CD8-positive, alpha-beta memory T cell (primary cell): ENCODE measurements at regions not wholly inside any gene's neighbourhood (a gene's known extent, or its start where the extent isn't known, plus 50 kb on each side); places are given as distances from the start of the nearest gene placed in this dataset.
A peak's percentile ranks its signal among the peaks of the same experiment; 100 is the strongest.

ENCODE experiments used
- CTCF ChIA-PET: fragments of 350-600 bp; sonication (Branson Sonifier 250); formaldehyde crosslinking; loops from one replicate; lab custom pipeline; 2021; ENCODE audit warnings: antibody characterized with exemption; lab: Charles Lee
- POLR2A ChIA-PET: fragments of 350-600 bp; sonication (Branson Sonifier 250); formaldehyde crosslinking; loops from one replicate; lab custom pipeline; 2021; ENCODE audit warnings: antibody characterized with exemption; lab: Charles Lee
- DNase-seq, 5 donors: peaks; one replicate each; pipeline versions ENCODE4 v3.0.0 to v3.0.0-alpha.2; 2020 to 2022; ENCODE audit warnings: mixed read lengths in 1 of 5
- H3K27ac ChIP-seq: one replicate; pipeline ENCODE4 v1.7.0; 2013; ENCODE audit warnings: low read depth, mild to moderate bottlenecking, low read length, moderate library complexity
- H3K27me3 ChIP-seq: 2 replicates; pipeline ENCODE4 v1.7.0; 2013; ENCODE audit warnings: low read length, mild to moderate bottlenecking; ENCODE audit not compliant: insufficient read depth, poor library complexity, severe bottlenecking
- H3K36me3 ChIP-seq: 2 replicates; pipeline ENCODE4 v1.7.0; 2013; ENCODE audit warnings: mild to moderate bottlenecking, low read length, moderate library complexity; ENCODE audit not compliant: insufficient read depth
- H3K4me1 ChIP-seq: 2 replicates; pipeline ENCODE4 v1.7.0; 2013; ENCODE audit warnings: mild to moderate bottlenecking, low read length, moderate library complexity; ENCODE audit not compliant: insufficient read depth
- H3K4me3 ChIP-seq: 2 replicates; pipeline ENCODE4 v1.7.0; 2013; ENCODE audit warnings: mild to moderate bottlenecking, low read length
- H3K9me3 ChIP-seq: 2 replicates; pipeline ENCODE4 v1.7.0; 2013; ENCODE audit warnings: mild to moderate bottlenecking, low read length
- H3K27ac Mint-ChIP-seq, 8 donors: one replicate each; pipeline ENCODE4 v1.8.0; 2020 to 2021; ENCODE audit warnings: mixed read lengths in 8 of 8, mild to moderate bottlenecking in 6 of 8, inconsistent platforms in 3 of 8, moderate library complexity in 3 of 8
- H3K27me3 Mint-ChIP-seq, 2 donors: one replicate each; pipeline ENCODE4 v1.8.0; 2020 to 2021; ENCODE audit warnings: mixed read lengths in 2 of 2, mild to moderate bottlenecking in 1 of 2, moderate library complexity in 1 of 2
- H3K36me3 Mint-ChIP-seq, 3 donors: one replicate each; pipeline ENCODE4 v1.8.0; 2020 to 2021; ENCODE audit warnings: mixed read lengths in 3 of 3, inconsistent platforms in 1 of 3, mild to moderate bottlenecking in 1 of 3
- H3K4me1 Mint-ChIP-seq, 3 donors: one replicate each; pipeline ENCODE4 v1.8.0; 2020 to 2021; ENCODE audit warnings: mixed read lengths in 3 of 3, inconsistent platforms in 1 of 3, mild to moderate bottlenecking in 1 of 3
- H3K4me3 Mint-ChIP-seq, 7 donors: one replicate each; pipeline ENCODE4 v1.8.0; 2020 to 2021; ENCODE audit warnings: mixed read lengths in 7 of 7, mild to moderate bottlenecking in 6 of 7, moderate library complexity in 4 of 7, inconsistent platforms in 2 of 7
- H3K9me3 Mint-ChIP-seq, 5 donors: one replicate each; pipeline ENCODE4 v1.8.0; 2020 to 2022; ENCODE audit warnings: mixed read lengths in 5 of 5, mild to moderate bottlenecking in 3 of 5, moderate library complexity in 2 of 5, inconsistent platforms in 1 of 5

DNA sequence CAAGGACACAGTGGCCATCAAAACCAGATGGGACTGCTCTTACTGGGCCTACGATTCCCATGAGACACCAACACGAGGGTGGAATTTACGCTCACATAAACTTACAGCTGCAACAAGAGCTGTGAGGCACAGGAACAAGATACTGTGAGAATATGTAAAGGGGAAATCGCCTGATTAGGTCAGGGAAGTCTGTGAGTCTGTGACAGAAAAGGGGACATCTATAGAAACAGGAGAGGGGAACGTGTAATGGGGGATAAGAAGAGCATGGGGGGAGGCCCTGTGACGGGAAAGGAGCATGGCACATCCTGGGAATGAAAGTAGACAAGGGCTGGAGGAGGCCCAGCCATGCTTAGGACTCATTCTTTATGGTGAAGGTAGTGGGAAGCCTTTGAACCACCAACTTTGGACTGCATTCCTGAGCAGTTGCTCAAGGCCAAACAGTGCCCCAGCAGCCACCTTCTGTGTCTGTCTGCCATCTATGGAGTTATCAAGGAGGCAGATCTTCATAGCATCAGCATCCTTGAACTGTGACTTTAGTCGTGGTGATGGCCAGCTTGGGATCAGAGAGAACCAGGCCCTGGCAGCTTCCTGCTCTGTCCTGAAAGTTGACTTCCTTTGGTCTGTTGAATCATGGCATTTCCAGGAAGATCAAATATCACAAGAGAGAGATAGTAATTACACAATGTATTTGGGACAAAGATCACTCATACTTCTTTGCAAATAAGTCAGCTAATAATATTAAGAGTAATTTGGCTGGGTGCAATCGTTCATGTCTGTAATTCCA is 87.9 kb upstream of the FAM169A start:
- H3K4me1 ChIP-seq: no peaks in the 10 kb centered on the region
- H3K27ac ChIP-seq: no peak overlapping the region
- H3K9me3 ChIP-seq: no peaks in the 10 kb centered on the region
- DNase-seq: no peak
- ChIA-PET POLR2A (no interaction called here), CTCF (interaction anchor here (1.4 kb wide), 1 partner anchor 19 kb away, joined by 7 read pairs; no protein-coding TSS in a partner anchor)
- no peaks in the 10 kb centered on the region for H3K36me3 ChIP-seq
- Mint-ChIP-seq H3K4me3 (no peak overlapping the region), H3K36me3 (peaks cover 0 to 24% (median 13%) of the 10 kb centered on the region in 3 donors), H3K27ac (peak overlapping the region in 2 of 8 donors; percentile 72 to 81), H3K9me3 (peaks cover 0 to 3% (median 2%) of the 10 kb centered on the region in 5 donors), H3K4me1 (peaks cover 0 to 8% (median 0%) of the 10 kb centered on the region in 3 donors), H3K27me3 (peaks cover 3% of the 10 kb centered on the region in 2 donors)
- H3K4me3 ChIP-seq: no peak overlapping the region
- no peaks in the 10 kb centered on the region for H3K27me3 ChIP-seq

DNA sequence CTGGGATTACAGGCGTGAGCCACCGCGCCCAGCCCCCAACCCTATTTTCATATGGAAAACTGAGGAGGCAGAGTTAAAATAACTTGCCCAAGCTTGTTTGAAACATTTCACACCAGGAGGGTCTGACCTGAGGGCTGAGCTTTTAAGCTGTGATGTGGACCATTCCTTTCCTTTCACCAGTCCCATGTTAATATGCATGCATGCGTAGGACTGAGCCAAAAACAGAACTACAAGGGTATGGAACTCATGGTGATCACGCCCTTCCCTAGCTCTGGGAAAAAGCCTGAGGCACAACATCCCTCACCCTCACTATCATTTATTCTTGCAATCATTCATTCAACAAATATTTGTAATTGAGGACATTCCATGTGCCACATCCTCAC is 87.4 kb upstream of the FAM169A start:
- H3K4me3 Mint-ChIP-seq: no peak overlapping the region
- Histone ChIP-seq H3K4me1 (no peaks in the 10 kb centered on the region), H3K27ac (no peak overlapping the region), H3K36me3 (no peaks in the 10 kb centered on the region), H3K9me3 (no peaks in the 10 kb centered on the region), H3K4me3 (no peak overlapping the region), H3K27me3 (no peaks in the 10 kb centered on the region)
- peaks cover 0 to 3% (median 2%) of the 10 kb centered on the region in 5 donors for H3K9me3 Mint-ChIP-seq
- peaks cover 0 to 8% (median 0%) of the 10 kb centered on the region in 3 donors for H3K4me1 Mint-ChIP-seq
- H3K27me3 Mint-ChIP-seq: peaks cover 0 to 2% of the 10 kb centered on the region in 2 donors
- H3K36me3 Mint-ChIP-seq: peaks cover 0 to 20% (median 13%) of the 10 kb centered on the region in 3 donors
- peak overlapping the region in 2 of 8 donors; percentile 72 to 81 for H3K27ac Mint-ChIP-seq
- POLR2A ChIA-PET: no interaction called here
- CTCF ChIA-PET: interaction anchor here (1.4 kb wide), 1 partner anchor 18 kb away, joined by 7 read pairs; no protein-coding TSS in a partner anchor
- no peak for DNase-seq

DNA sequence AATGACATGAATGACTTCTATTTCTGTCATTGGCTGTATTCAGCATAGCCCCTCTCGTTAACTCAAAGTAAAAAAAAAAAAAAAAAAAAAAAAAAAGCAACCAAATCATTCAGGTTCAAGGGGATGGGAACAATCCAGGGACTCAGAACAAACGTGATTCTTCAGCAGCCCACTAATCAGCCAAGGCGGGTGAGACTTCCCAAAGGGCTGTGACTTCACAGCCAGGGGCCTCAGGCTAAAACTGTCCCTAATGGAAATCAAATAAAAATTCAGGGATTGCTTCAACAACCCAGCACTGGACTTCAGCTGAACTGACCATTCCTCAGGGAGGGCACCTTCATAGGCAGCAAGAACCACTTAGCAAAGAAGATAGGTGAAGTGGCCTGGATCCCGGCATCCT is 86.2 kb upstream of the FAM169A start:
- Histone ChIP-seq H3K27ac (no peak overlapping the region), H3K4me1 (no peaks in the 10 kb centered on the region), H3K27me3 (no peaks in the 10 kb centered on the region), H3K36me3 (no peaks in the 10 kb centered on the region), H3K9me3 (no peaks in the 10 kb centered on the region), H3K4me3 (no peak overlapping the region)
- DNase-seq: no peak
- peaks cover 0 to 7% of the 10 kb centered on the region in 2 donors for H3K27me3 Mint-ChIP-seq
- peaks cover 0 to 18% (median 15%) of the 10 kb centered on the region in 3 donors for H3K36me3 Mint-ChIP-seq
- H3K4me3 Mint-ChIP-seq: no peak overlapping the region
- CTCF ChIA-PET: interaction anchor here (1.4 kb wide), 1 partner anchor 17 kb away, joined by 7 read pairs; no protein-coding TSS in a partner anchor
- peaks cover 0 to 8% (median 0%) of the 10 kb centered on the region in 3 donors for H3K4me1 Mint-ChIP-seq
- H3K9me3 Mint-ChIP-seq: peaks cover 0 to 3% (median 2%) of the 10 kb centered on the region in 5 donors
- no peak overlapping the region for H3K27ac Mint-ChIP-seq
- POLR2A ChIA-PET: interaction anchor here (0.7 kb wide), 1 partner anchor 17 kb away, joined by 3 read pairs; no protein-coding TSS in a partner anchor

DNA sequence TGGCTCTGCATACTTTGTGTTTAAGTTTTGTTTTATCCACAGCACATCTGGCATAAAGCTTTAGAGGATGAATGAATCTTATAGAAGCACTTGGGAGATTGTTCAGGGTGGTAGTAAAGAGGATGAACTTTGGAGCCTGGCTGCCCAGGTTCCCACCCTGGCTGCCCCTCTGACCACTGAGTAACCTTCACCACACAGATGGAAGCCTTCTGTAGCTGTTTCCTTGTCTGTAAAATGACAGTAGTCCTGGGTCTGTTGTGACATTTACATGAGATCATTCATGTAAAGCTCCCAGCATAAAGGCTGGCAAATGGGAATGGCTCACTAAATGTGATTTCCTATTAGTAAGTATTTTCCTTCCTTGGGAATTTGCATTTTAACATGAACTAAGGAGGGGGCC is 85.7 kb upstream of the FAM169A start:
- no peak overlapping the region for H3K4me3 ChIP-seq
- Mint-ChIP-seq H3K4me3 (no peak overlapping the region), H3K27me3 (peaks cover 0 to 7% of the 10 kb centered on the region in 2 donors), H3K4me1 (peaks cover 0 to 8% (median 0%) of the 10 kb centered on the region in 3 donors), H3K36me3 (peaks cover 0 to 18% (median 15%) of the 10 kb centered on the region in 3 donors), H3K27ac (peak overlapping the region in 1 of 8 donors; percentile 64), H3K9me3 (peaks cover 0 to 3% (median 2%) of the 10 kb centered on the region in 5 donors)
- ChIA-PET CTCF (interaction anchor here (1.4 kb wide), 1 partner anchor 16 kb away, joined by 4 read pairs; no protein-coding TSS in a partner anchor), POLR2A (no interaction called here)
- no peaks in the 10 kb centered on the region for H3K9me3 ChIP-seq
- H3K36me3 ChIP-seq: no peaks in the 10 kb centered on the region
- no peak for DNase-seq
- no peaks in the 10 kb centered on the region for H3K4me1 ChIP-seq
- no peaks in the 10 kb centered on the region for H3K27me3 ChIP-seq
- no peak overlapping the region for H3K27ac ChIP-seq

DNA sequence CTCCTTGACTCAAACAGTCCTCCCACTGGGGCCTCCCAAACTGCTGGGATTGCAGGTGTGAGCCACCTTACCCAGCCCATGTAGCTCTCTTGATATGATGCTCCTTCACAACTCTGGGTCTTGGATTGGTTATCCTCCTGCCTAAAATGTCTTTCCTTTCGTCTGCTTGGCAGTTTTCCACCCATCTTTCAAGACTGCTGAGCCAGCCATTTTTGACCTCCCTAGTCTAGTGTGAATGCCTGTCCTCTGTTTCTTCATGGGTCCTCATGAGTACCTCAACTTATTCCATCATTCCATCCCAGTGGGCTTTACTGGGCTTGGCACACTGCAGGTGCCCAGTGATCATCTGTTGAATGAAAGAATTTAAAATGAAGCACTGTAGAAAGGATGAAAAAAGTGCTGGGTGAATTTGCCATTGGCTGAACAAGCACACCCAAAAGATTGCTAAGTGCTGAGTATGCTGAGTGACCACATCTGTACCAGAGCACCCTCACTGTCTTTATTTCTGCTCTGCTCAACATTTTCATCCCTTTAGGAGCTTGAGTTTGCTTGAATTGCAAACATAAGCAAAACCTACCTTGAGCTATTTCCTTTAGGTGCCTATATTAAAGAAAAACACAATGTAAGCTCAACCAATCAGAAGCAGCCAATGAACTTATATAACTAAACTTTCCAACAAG is 84.8 kb upstream of the FAM169A start:
- peaks cover 0 to 7% of the 10 kb centered on the region in 2 donors for H3K27me3 Mint-ChIP-seq
- peaks cover 0 to 3% (median 0%) of the 10 kb centered on the region in 5 donors for H3K9me3 Mint-ChIP-seq
- H3K4me1 Mint-ChIP-seq: peaks cover 0 to 10% (median under 1%) of the 10 kb centered on the region in 3 donors
- H3K36me3 Mint-ChIP-seq: peaks cover 0 to 15% (median 11%) of the 10 kb centered on the region in 3 donors
- no peak for DNase-seq
- no peak overlapping the region for H3K4me3 Mint-ChIP-seq
- H3K36me3 ChIP-seq: no peaks in the 10 kb centered on the region
- no peak overlapping the region for H3K27ac ChIP-seq
- no peaks in the 10 kb centered on the region for H3K9me3 ChIP-seq
- POLR2A ChIA-PET: no interaction called here
- H3K4me3 ChIP-seq: no peak overlapping the region
- H3K4me1 ChIP-seq: no peaks in the 10 kb centered on the region
- H3K27me3 ChIP-seq: no peaks in the 10 kb centered on the region
- no peak overlapping the region for H3K27ac Mint-ChIP-seq
- CTCF ChIA-PET: interaction anchor here (1.4 kb wide), 1 partner anchor 16 kb away, joined by 4 read pairs; no protein-coding TSS in a partner anchor

DNA sequence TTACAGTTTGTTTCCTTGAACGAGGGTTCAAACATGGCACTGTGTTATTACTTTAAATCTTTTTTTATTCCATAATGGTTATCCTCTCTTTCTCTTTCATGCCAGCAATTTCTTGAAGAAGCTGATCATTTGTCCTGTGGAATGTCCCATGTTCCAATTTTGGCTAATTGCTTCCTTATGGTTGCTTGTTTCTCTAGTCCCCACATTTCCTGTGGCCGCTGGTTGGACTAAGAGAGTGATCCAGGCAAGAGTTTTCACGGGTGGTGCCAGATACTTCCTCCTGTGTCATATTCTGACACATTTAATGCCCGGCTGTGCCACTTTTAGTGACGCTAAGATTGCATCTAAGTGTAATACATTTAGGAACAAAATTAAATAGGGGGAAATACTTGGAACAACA is 83.8 kb upstream of the FAM169A start:
- Mint-ChIP-seq H3K4me1 (peaks cover 4 to 19% (median 7%) of the 10 kb centered on the region in 3 donors), H3K36me3 (peaks cover 0 to 8% (median 7%) of the 10 kb centered on the region in 3 donors), H3K4me3 (no peak overlapping the region), H3K27me3 (peaks cover 0 to 7% of the 10 kb centered on the region in 2 donors), H3K9me3 (no peaks in the 10 kb centered on the region), H3K27ac (peak overlapping the region in 2 of 8 donors; percentile 14 to 17)
- Histone ChIP-seq H3K4me1 (no peaks in the 10 kb centered on the region), H3K9me3 (no peaks in the 10 kb centered on the region), H3K27ac (no peak overlapping the region), H3K4me3 (no peak overlapping the region), H3K36me3 (no peaks in the 10 kb centered on the region), H3K27me3 (no peaks in the 10 kb centered on the region)
- ChIA-PET POLR2A (no interaction called here), CTCF (no interaction called here)
- DNase-seq: no peak

DNA sequence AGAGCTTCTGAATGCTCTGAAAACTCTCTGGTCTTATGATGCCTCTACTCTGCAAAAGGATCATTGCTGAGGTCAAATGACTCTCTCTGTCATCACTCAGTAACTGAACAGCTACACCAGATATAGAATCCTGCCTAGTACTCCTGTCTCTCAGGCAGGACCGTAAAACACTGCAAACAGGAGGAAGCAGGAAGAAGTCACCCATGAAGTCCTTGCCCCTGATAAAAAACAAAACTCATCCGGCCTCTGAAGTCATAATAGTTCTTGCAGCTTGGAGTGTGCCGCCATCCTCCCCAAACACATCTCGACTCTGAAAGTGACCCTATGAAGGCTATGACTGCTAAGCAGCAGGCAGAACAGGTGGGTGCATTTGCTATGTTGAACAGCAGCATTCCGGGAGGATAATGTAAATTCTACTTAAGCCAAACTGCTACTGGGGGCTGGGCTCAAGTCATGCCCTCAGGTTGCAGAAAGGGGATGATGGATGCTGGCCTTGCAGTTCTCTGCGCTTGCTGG is 81.9 kb upstream of the FAM169A start:
- Histone ChIP-seq H3K27me3 (no peaks in the 10 kb centered on the region), H3K4me3 (no peak overlapping the region), H3K4me1 (no peaks in the 10 kb centered on the region), H3K9me3 (no peaks in the 10 kb centered on the region), H3K27ac (no peak overlapping the region), H3K36me3 (no peaks in the 10 kb centered on the region)
- peaks cover 4 to 10% (median 7%) of the 10 kb centered on the region in 3 donors for H3K4me1 Mint-ChIP-seq
- ChIA-PET POLR2A (no interaction called here), CTCF (no interaction called here)
- DNase-seq: no peak
- H3K27ac Mint-ChIP-seq: peak overlapping the region in 1 of 8 donors; percentile 2
- no peaks in the 10 kb centered on the region for H3K9me3 Mint-ChIP-seq
- H3K4me3 Mint-ChIP-seq: no peak overlapping the region
- peaks cover 0 to 4% (median 0%) of the 10 kb centered on the region in 3 donors for H3K36me3 Mint-ChIP-seq
- peaks cover 0 to 7% of the 10 kb centered on the region in 2 donors for H3K27me3 Mint-ChIP-seq
